AML-193 (cell line): ENCODE measurements at regions not wholly inside any gene's neighbourhood (a gene's known extent, or its start where the extent isn't known, plus 50 kb on each side); places are given as distances from the start of the nearest gene placed in this dataset.
"Not testable (repeated sequence)": the region's sequence is repeated elsewhere in the genome, so short reads cannot be mapped to it uniquely, and the experiment has no call there.

Experiments
- DNase-seq, 2 experiments: peaks; one replicate each; lab custom pipeline; 2025; lab: John Stamatoyannopoulos, UW

GRCh38 chr2:176924909-176925534, 287.6 kb upstream of the HNRNPA3 start:
- no peak for DNase-seq

- no peak for DNase-seq
These were observed 286.1 kb upstream of the HNRNPA3 start for GRCh38 chr2:176926453-176926852.

- DNase-seq = not testable (repeated sequence)
These were observed 283.2 kb upstream of the HNRNPA3 start for GRCh38 chr2:176929387-176929786.

GRCh38 chr2:176931588-176932563, 280.7 kb upstream of the HNRNPA3 start:
- DNase-seq = no peak

- no peak for DNase-seq
These were observed 278.5 kb upstream of the HNRNPA3 start for GRCh38 chr2:176934131-176934530.

- DNase-seq = no peak
These were observed 277.7 kb upstream of the HNRNPA3 start for GRCh38 chr2:176934869-176935415.

- DNase-seq = no peak
These were observed 277.0 kb upstream of the HNRNPA3 start for GRCh38 chr2:176935543-176936102.

GRCh38 chr2:176936410-176936809, 276.2 kb upstream of the HNRNPA3 start:
- no peak for DNase-seq

GRCh38 chr2:176944998-176945397, 267.6 kb upstream of the HNRNPA3 start:
- no peak for DNase-seq

- DNase-seq = no peak
These were observed 264.8 kb upstream of the HNRNPA3 start for GRCh38 chr2:176947754-176948153.

GRCh38 chr2:176951218-176951617, 261.4 kb upstream of the HNRNPA3 start:
- DNase-seq = not testable (repeated sequence)

GRCh38 chr2:176956791-176957190, 255.8 kb upstream of the HNRNPA3 start:
- no peak for DNase-seq

- no peak for DNase-seq
These were observed 253.0 kb upstream of the HNRNPA3 start for GRCh38 chr2:176959614-176960013.

GRCh38 chr2:176960061-176960460, 252.5 kb upstream of the HNRNPA3 start:
- no peak for DNase-seq

- DNase-seq = peak in 1 of 2 experiments; percentile 9
These were observed 251.7 kb upstream of the HNRNPA3 start for GRCh38 chr2:176960736-176961520.

- no peak for DNase-seq
These were observed 250.6 kb upstream of the HNRNPA3 start for GRCh38 chr2:176961775-176962619.

- DNase-seq = no peak
These were observed 248.9 kb upstream of the HNRNPA3 start for GRCh38 chr2:176963568-176964287.

GRCh38 chr2:176967911-176968450, 244.6 kb upstream of the HNRNPA3 start:
- peak; percentile 7 to 16 for DNase-seq

- DNase-seq = no peak
These were observed 242.8 kb upstream of the HNRNPA3 start for GRCh38 chr2:176969642-176970359.
